ENCODE measurements at regions not wholly inside any gene's neighbourhood (a gene's known extent, or its start where the extent isn't known, plus 50 kb on each side); places are given as distances from the start of the nearest gene placed in this dataset.

DNA sequence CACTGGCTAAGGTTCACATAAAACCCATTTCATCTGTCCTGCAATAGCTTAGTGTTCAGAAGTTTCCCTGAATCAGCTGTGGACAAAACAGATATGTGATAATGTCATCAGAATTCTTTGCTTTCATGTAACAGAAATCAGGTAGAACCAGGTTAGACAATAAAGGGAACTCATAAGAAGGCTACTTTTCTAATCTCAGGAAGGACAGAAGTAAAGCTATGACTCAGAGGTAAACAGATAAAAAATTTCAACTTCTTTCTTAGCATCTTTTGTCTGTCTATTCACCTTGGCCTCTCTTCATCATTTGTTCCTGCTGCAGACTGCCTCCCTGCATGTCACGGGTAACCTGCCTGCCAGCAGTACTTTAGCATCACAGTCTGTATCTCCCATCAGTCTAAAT is 643.1 kb downstream of the MECOM start:
- TF ChIP-seq PRRX2 (CRISPR knock-in tag; IDR thresholded peaks at IDR 0.05): no peak
- TF ChIP-seq, protein P1, sequence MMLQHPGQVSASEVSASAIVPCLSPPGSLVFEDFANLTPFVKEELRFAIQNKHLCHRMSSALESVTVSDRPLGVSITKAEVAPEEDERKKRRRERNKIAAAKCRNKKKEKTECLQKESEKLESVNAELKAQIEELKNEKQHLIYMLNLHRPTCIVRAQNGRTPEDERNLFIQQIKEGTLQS (CRISPR knock-in tag; conservative IDR thresholded peaks at IDR 0.05): no peak
- TF ChIP-seq, protein P2, sequence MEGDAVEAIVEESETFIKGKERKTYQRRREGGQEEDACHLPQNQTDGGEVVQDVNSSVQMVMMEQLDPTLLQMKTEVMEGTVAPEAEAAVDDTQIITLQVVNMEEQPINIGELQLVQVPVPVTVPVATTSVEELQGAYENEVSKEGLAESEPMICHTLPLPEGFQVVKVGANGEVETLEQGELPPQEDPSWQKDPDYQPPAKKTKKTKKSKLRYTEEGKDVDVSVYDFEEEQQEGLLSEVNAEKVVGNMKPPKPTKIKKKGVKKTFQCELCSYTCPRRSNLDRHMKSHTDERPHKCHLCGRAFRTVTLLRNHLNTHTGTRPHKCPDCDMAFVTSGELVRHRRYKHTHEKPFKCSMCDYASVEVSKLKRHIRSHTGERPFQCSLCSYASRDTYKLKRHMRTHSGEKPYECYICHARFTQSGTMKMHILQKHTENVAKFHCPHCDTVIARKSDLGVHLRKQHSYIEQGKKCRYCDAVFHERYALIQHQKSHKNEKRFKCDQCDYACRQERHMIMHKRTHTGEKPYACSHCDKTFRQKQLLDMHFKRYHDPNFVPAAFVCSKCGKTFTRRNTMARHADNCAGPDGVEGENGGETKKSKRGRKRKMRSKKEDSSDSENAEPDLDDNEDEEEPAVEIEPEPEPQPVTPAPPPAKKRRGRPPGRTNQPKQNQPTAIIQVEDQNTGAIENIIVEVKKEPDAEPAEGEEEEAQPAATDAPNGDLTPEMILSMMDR (IDR thresholded peaks at IDR 0.05): no peak
- no peak for TF ChIP-seq TEAD1 (CRISPR knock-in tag; IDR thresholded peaks at IDR 0.05)
- TF ChIP-seq SP1 (CRISPR knock-in tag; conservative IDR thresholded peaks at IDR 0.05): no peak
- TF ChIP-seq MXD4 (CRISPR knock-in tag; IDR thresholded peaks at IDR 0.05; ENCODE audit: borderline replicate concordance): no peak
- no peak for TF ChIP-seq ESRRA (CRISPR knock-in tag; IDR thresholded peaks at IDR 0.05; ENCODE audit: borderline replicate concordance)
- TF ChIP-seq, protein P3, sequence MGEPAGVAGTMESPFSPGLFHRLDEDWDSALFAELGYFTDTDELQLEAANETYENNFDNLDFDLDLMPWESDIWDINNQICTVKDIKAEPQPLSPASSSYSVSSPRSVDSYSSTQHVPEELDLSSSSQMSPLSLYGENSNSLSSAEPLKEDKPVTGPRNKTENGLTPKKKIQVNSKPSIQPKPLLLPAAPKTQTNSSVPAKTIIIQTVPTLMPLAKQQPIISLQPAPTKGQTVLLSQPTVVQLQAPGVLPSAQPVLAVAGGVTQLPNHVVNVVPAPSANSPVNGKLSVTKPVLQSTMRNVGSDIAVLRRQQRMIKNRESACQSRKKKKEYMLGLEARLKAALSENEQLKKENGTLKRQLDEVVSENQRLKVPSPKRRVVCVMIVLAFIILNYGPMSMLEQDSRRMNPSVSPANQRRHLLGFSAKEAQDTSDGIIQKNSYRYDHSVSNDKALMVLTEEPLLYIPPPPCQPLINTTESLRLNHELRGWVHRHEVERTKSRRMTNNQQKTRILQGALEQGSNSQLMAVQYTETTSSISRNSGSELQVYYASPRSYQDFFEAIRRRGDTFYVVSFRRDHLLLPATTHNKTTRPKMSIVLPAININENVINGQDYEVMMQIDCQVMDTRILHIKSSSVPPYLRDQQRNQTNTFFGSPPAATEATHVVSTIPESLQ (CRISPR knock-in tag; IDR thresholded peaks at IDR 0.05): no peak
- TF ChIP-seq, protein P4, sequence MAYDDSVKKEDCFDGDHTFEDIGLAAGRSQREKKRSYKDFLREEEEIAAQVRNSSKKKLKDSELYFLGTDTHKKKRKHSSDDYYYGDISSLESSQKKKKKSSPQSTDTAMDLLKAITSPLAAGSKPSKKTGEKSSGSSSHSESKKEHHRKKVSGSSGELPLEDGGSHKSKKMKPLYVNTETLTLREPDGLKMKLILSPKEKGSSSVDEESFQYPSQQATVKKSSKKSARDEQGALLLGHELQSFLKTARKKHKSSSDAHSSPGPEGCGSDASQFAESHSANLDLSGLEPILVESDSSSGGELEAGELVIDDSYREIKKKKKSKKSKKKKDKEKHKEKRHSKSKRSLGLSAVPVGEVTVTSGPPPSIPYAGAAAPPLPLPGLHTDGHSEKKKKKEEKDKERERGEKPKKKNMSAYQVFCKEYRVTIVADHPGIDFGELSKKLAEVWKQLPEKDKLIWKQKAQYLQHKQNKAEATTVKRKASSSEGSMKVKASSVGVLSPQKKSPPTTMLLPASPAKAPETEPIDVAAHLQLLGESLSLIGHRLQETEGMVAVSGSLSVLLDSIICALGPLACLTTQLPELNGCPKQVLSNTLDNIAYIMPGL (CRISPR knock-in tag; IDR thresholded peaks at IDR 0.05): no peak
